NOMO-1 treated with DMSO at 0.1 percent for 48 hours (cell line): ENCODE measurements at regions not wholly inside any gene's neighbourhood (a gene's known extent, or its start where the extent isn't known, plus 50 kb on each side); places are given as distances from the start of the nearest gene placed in this dataset.

ENCODE experiments used
- DNase-seq: peaks from one replicate; lab custom pipeline; 2025; ENCODE audit not compliant: unreplicated experiment; lab: John Stamatoyannopoulos, UW

DNA sequence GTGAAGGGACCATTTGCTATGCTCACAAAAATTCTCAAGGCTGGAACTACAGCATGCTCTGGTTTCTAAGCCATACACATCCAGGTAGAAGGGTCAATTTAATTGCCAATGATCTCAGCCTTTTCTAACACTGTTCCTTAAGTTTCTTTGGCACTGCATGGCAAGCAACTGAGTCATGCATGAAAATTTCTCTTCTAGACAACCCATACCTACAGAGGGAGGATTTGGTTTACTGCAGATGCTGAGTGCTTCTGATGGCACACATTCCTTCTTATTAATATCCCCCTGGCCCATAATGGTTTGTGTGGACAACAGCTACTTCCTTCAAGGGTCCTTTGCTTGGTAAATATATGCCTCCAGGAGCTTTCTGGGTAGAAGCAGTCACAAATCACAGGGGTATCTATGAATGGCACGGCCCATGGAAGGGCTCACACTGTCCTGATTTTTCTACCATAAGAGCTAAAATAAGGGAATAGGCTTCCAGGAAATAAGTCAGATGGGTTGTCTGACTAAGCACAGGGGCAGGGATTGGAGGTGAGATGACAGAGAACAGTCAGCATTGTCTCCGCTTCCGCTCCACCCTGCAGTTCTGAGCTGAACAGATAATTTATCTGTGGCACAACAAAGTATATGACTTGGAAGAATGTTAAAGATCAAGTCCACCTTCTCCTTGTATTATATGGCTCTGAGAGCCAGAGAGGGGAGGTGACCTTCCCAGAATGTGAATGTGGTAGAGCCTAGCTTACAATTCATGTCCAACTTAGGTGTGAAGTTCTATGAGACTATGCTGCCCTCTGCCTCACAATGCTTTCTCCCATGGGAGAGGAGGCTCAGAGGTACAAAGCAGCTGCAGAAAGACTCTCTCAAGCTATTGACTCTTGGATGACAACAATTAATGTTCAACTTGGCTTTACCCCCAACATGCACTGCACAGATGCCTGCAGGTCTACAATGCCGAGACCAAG lies 199.2 kb upstream of the TNP1 start:
- DNase-seq, result no peak

DNA sequence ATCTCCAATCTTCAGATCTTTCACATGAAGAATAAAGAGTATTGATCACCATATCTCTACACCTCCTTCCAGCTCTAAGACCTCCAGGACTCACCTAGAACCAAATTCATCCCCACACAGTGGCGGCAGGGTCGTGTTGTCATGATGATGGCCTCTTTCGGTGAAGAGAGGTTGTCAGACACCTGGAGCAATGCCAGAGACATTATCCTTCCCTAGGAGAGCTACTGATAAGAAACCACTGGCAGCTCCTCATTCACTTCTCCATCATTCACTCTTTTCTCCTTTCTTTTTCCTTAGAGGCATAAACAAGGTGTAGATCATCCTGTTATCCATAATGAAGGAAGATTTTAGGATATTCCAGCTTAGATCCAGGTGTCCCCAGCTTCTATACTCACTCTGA lies 197.9 kb upstream of the TNP1 start:
- DNase-seq, result no peak

- DNase-seq, result no peak
Observed at GRCh38 chr2:217055624-217056023, 195.8 kb upstream of the TNP1 start.

DNA sequence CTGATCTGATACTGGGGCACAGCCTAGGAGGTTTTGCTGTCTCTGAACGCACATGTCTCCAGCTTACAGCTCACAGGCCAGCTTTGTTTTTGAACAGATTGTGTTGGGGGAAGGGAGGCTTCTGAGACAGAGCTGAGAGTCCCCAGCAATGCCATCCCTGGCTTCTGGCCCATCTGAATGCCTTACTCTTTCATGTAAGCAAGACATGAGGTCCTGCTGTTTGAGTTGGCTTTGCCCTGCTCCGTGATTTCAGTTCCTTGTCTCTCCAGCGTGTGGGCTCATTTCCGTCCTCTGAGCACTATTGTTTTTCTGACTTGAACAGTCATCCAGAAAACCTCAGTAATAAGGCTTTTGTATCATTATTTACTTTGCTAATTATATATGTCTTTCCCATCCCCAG lies 194.9 kb upstream of the TNP1 start:
- DNase-seq, result no peak

- no peak for DNase-seq
Observed at GRCh38 chr2:217052856-217053577, 193.2 kb upstream of the TNP1 start.

DNA sequence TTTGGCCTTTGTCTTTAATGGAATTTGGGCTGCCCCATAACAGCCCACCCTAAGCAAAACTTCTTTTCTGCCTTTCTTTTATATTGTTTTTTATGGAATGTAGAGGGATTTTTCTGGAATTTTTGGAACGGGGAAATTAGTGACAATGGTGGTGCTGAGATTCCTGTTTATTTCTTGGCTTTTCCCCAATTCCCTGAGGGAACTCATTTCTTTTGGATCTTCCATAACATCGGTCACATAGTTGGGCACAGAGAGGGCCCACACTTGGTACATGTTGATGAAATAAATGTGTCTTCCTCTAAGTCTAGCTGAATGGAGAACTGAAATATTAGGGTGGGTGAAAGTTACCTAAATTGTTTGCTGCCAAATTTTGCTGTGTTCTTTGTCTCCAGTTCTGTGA lies 191.6 kb upstream of the TNP1 start:
- no peak for DNase-seq

DNA sequence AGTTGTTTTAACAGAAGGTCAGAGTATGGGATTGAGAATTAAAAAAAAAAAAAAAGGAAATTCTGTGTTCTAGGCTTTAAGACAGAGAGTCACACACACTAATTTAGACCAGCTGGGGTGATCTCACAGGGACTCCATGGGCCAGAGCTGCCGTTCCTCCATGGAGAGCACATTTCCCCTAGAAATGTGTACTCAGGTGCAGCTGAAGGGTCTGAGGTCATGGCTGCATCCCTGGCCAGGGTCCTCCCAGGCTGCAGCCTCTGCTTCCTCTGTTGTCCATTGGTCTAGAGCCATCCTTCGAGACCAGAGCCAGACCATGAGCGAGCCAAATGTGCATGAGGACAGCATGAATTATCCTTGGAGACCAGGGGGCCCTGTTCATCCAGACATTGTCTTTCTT lies 190.1 kb upstream of the TNP1 start:
- no peak for DNase-seq

- no peak for DNase-seq
Observed at GRCh38 chr2:217049422-217049821, 189.6 kb upstream of the TNP1 start.

- DNase-seq, result no peak
Observed at GRCh38 chr2:217048730-217049129, 188.9 kb upstream of the TNP1 start.

- DNase-seq, result no peak
Observed at GRCh38 chr2:217047631-217048030, 187.8 kb upstream of the TNP1 start.

DNA sequence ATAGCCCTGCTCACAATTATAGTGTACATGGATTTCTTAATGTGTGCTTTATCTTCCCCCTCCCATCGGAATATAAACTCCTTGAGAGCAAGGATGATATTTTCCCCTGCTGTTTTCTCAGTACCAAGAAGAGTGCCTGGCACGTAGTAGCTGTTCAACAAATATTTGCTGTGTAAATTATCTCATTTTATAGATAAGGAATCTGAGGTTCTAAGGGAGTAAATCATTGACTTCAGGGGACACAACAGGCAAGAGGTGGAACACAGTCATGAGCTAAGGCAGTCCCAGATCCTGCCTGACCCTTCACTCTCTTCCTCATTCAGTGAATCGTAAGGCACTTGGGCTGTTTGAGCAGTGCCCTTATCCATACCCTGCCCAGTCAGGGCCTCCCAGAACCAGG lies 187.3 kb upstream of the TNP1 start:
- DNase-seq, result no peak

DNA sequence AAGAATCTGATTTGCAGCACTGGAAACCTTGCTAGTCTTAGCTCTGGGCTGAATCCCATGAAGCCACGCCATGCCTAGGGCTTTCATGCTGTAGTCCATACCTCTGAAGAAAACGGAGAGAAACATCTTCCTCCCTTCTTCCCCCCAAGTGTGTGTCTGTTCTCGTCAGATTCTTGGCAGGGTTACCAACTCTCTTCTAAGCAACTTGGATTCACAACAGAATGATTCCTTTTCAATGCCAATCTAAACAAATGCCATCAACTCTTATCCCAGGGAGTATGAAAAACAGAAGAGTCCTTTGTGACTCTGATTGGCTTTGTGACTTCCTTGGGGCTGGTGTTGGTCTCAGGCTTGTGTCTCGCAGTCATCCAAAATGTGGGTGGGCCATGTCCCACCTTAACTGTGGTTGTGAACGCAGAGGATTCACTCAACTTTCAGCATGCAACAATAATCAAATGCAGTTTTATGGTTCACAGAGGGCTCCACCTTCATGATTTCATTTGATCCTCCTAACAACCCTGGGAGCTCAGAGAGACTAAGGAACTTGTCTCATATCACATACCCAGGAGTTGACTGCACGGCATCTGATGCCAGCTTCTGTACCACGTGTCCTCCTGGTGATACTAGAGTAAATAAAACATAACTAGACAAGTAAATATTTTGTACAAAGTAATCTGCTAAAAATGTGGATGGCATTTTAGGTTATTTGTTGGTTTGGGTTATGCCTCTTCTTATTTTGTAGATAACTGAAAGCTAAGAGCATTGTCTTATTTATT lies 186.0 kb upstream of the TNP1 start:
- no peak for DNase-seq

DNA sequence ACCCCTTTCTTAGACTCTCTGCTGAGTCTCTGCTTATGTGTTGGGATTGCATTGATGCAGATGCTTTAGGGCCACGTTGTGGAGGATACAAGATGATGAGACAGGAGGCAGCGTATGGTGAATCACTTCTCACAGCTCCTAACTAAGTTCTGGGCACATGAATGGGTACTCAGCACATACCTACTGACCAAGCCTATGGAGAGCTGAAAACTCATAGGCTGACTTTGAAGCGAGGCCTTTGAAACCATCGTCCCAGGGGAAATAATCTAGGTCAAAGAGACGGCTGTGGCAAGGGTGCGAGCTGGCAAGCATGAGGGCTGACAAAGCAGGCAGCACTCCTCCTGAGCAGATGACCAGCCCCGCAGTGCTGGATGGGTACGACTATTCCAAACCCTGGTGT lies 180.2 kb upstream of the TNP1 start:
- no peak for DNase-seq

GRCh38 chr2:217038001-217038400 lies 178.1 kb upstream of the TNP1 start:
- no peak for DNase-seq

DNA sequence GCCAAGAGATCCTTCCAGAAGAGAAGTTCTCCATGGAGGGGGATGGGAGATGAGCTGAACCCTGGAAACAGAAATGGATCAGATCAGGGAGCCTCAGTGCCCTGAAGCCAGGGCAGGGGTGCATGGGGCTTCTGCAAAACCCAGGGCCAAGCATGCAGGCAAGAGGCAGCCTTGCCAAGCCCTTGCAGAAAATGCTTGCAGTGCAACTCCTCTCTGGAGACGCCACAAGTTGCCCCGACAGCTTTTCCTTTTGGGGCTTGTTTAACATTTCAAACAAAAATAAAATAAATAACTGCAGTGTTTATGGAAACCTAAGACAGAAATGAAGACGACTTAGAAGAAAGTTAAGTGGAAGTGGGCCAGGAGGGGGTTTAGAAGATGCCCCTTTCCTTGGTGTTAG lies 177.5 kb upstream of the TNP1 start:
- DNase-seq, result no peak

DNA sequence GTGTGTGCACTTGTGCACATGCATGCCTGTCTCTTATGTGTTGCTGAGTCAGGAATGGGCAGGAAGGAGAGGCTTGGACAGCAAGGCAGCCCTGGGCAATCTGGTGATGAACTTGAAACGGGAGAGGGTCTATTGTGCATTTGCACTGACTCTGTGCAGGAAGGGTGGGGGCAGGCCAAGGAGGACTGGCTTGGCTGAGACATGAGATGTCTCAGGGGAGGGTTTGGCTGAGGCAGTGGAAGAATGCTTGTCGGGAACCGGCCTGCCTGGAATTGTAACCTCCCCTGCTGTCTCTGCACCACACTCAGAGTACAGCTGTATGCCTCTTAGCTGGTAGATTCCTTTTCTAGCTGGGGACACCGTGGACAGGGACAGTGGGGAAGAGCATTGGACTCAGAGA lies 176.1 kb upstream of the TNP1 start:
- no peak for DNase-seq

DNA sequence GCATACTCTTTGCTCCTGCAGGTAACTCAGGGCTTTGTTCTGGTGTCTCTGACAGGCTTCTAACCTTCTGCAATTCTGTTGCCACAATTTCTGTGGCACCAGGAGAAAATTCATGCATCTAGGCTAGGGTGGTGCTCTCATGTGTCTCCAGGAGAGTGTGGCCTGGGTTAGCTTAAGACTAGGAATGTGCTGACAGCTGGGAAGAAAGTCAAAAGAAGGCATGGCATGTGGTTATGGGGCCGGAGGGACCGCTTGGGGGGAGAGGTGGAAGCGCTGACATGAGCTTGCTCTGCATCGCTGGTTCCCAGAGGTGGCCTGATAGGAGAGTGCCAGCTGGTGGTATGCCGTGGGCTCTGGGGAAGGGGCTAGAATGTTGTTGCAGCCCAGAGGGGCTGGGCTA lies 173.3 kb upstream of the TNP1 start:
- no peak for DNase-seq

DNA sequence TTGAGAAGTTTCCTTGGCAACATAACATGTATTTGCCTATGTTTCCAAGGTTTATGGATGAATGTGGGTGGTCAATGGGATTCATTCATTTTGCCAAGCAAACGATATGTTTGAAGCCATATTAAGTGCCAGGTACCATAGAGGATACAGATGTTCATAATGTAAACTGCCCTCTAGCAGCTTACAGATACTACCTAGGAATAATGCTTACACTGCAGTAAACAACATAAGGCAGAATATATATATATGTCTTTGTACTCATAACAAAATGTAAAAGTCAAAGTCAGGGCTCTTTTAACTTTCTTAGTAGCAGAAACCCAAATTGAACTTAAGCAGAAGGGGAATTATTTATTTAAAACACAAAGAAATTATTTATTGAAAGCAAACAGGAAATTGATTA lies 171.6 kb upstream of the TNP1 start:
- DNase-seq, result no peak

GRCh38 chr2:217030081-217030480 lies 170.2 kb upstream of the TNP1 start:
- no peak for DNase-seq

DNA sequence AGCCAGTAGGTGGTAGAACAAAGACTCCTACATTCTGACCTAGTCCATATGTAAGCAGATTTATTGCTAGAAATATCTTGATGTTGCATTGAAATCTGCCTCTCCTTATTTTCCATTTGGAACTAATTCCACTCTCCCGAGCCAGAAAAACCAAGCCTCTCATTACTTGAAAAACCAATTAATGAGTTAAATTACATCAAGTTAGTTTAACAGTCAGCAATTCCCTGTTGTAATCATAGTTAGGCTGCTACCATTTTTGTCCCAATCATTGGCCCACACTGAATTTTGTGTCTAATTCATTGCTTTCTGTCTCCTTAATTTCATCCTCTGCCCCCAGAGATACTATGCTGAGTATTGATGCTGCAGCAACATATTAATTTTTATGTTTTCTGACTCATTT lies 168.3 kb upstream of the TNP1 start:
- DNase-seq, result no peak

DNA sequence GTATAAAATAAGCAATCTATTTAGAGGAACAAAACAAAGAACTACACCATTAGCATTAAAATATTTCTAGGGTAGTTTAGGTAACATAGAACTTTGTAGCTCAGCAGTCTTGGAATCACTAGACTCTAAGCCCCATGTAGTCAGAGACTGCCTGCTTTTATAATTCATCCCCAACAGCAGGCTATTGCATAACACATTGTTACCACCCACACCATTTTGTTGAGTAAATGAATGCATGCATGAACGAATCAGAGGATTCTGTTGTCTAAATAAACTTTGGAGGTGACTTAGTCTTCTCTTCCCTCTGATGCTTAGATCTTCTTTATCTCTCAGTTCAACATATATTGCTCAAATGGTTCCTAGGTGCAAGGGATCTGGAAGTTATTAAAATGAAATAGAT lies 167.6 kb upstream of the TNP1 start:
- no peak for DNase-seq

DNA sequence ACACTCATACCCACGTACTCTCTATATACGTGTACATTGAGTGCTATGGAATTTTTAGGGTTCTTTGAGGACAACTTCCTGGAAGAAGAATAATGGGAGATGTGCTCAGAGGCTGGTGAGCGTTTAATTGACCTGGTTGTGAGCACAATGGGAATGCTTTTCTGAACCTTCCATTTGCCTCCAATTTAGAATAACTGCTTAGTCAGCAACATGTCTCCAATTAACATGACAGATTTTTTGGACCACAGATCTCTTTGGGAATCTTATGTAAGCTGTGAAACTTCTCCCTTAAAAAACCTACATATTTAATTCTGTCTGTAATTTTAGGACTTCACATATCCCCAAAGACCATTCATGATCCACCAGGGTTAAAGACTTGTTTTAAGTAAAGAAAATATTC lies 166.7 kb upstream of the TNP1 start:
- no peak for DNase-seq
